ENCODE measurements at regions not wholly inside any gene's neighbourhood (a gene's known extent, or its start where the extent isn't known, plus 50 kb on each side); places are given as distances from the start of the nearest gene placed in this dataset.

DNA sequence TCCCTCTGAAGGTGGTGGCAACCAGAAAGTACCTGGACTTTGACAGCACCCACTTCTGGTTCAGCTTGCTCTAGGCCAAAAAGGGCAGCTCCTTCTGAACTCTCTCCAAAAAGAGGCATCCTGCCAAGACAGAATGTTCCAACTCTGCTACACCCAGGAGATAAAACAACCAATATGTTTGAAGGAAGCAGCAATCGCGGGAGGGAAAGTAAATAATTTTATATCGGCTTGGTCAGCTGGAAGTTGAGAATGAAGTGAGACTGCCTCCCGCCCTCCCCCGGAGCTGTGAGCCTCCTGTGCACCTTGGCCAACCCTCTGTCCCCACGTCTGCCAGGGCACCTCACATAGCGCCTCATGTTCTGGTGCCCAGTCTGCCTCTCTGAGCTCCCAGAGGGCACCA, 130.3 kb upstream of the ATP1A1 start:
- TF ChIP-seq, protein P1, sequence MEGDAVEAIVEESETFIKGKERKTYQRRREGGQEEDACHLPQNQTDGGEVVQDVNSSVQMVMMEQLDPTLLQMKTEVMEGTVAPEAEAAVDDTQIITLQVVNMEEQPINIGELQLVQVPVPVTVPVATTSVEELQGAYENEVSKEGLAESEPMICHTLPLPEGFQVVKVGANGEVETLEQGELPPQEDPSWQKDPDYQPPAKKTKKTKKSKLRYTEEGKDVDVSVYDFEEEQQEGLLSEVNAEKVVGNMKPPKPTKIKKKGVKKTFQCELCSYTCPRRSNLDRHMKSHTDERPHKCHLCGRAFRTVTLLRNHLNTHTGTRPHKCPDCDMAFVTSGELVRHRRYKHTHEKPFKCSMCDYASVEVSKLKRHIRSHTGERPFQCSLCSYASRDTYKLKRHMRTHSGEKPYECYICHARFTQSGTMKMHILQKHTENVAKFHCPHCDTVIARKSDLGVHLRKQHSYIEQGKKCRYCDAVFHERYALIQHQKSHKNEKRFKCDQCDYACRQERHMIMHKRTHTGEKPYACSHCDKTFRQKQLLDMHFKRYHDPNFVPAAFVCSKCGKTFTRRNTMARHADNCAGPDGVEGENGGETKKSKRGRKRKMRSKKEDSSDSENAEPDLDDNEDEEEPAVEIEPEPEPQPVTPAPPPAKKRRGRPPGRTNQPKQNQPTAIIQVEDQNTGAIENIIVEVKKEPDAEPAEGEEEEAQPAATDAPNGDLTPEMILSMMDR (IDR thresholded peaks at IDR 0.05; ENCODE audit: insufficient read depth, low read length, missing control alignments) = no peak
- DNase-seq (ENCODE audit: low read depth, low spot score) = no peak
- ChIA-PET POLR2A (no interaction called here), CTCF (interaction anchor here (1.0 kb wide), 1 partner anchor 242 kb away, joined by 3 read pairs; no protein-coding TSS in a partner anchor)
- H3K4me3 ChIP-seq (ENCODE audit: low read depth, low read length) = no peak overlapping the region

DNA sequence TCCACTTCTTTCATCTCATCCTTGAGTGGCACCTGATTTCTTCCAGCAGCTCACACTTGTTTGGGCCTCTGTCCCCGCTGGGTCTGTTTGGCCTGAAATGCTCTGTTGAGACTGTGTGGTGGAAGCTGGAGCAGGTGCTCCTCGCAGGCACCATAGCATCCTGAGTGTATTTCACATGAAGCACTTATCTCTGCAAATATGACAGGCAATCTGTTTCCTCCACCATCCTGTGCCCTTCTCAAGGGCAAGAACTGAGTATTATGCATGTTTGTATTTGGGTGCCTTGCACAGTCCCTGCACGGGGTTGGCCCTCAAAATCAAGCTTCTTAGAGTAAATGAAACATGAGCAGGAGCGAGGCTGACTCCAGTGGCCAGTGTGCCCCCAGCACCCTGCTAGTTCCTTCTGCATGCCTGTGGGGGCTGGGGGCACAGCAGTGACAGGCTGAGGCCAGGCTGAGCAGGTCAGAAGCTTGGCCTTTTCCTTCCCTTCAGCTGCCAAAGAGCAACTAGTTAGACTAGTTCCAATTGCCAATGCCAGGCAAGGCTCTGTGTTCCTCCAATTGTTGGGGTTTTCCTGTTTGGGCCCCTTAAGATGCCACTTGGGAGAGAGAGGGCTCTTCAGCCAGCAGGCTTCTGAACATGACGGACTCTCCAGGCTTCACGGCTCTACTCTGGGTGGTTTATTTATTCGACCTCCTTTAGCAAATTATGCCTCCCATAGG, 129.6 kb upstream of the ATP1A1 start:
- CTCF ChIA-PET = interaction anchor here (1.0 kb wide), 1 partner anchor 242 kb away, joined by 3 read pairs; no protein-coding TSS in a partner anchor
- TF ChIP-seq, protein P1 (IDR thresholded peaks at IDR 0.05; ENCODE audit: insufficient read depth, low read length, missing control alignments) = no peak
- DNase-seq (ENCODE audit: low read depth, low spot score) = no peak
- H3K4me3 ChIP-seq (ENCODE audit: low read depth, low read length) = no peak overlapping the region
- POLR2A ChIA-PET = no interaction called here

DNA sequence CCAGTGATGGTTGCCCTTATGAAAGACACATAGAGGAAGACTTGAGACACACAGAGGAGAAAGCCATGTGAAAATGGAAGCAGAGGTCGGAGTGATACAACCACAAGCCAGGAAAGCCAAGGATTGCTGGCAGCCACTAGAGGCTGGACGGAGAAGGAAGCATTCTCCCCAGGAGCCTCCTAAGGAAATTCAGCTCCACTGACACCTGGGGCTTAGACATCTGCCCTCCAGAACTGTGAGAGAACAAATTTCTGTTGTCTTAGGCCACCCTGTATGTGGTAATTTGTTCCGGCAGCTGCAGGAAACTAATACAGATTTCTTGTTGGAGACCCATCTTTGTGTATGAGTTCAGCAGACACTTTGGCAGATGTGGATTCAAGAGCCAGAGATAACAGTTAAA, 126.9 kb upstream of the ATP1A1 start:
- no peak overlapping the region for H3K4me3 ChIP-seq (ENCODE audit: low read depth, low read length)
- ChIA-PET CTCF (no interaction called here), POLR2A (no interaction called here)
- no peak for DNase-seq (ENCODE audit: low read depth, low spot score)
- TF ChIP-seq, protein P1 (IDR thresholded peaks at IDR 0.05; ENCODE audit: insufficient read depth, low read length, missing control alignments) = no peak

DNA sequence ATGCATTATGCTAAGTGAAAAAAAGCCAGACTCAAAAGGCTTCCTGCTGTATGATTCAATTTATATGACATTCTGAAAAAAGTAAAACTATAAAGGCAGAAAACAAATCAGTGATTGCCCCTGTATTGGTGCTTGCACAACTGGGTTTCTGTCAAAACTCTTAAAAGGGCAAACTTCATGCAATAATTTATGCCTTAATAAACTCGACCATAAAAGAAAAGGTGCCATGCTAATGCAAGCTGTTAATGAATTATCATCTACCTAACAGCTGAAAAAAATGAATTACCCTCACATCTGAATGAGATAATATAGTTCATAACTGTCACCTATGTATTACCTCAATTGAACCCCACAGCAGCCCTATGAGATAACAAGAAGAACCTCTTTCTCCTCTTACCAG, 120.8 kb upstream of the ATP1A1 start:
- POLR2A ChIA-PET = no interaction called here
- TF ChIP-seq, protein P1 (IDR thresholded peaks at IDR 0.05; ENCODE audit: insufficient read depth, low read length, missing control alignments) = no peak

DNA sequence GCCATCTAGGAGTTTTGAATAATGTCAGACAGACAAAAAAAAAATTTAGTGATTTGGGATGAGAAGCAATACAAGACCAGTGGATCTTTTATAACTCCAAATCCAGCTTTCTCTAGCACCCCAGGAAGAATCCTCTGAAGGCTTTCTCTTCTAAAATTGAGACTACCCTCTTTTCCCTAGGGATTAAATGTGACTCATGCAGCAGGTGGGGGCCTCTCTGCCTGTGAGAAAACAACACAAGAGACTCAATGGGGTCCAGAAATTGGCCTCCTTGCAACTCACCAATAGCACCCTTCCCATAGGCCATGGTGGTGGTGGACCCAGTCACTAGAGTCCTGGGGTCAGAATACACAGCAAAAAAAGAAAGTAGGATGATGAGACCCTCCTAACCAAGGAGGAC, 120.3 kb upstream of the ATP1A1 start:
- CTCF ChIA-PET = no interaction called here
- H3K4me3 ChIP-seq (ENCODE audit: low read depth, low read length) = no peak overlapping the region
- TF ChIP-seq, protein P1 (IDR thresholded peaks at IDR 0.05; ENCODE audit: insufficient read depth, low read length, missing control alignments) = no peak
- POLR2A ChIA-PET = no interaction called here
- DNase-seq (ENCODE audit: low read depth, low spot score) = no peak

More for the DNA sequence above, 120.8 kb upstream of the ATP1A1 start:
- CTCF ChIA-PET = no interaction called here
- no peak overlapping the region for H3K4me3 ChIP-seq (ENCODE audit: low read depth, low read length)
- DNase-seq (ENCODE audit: low read depth, low spot score) = no peak

DNA sequence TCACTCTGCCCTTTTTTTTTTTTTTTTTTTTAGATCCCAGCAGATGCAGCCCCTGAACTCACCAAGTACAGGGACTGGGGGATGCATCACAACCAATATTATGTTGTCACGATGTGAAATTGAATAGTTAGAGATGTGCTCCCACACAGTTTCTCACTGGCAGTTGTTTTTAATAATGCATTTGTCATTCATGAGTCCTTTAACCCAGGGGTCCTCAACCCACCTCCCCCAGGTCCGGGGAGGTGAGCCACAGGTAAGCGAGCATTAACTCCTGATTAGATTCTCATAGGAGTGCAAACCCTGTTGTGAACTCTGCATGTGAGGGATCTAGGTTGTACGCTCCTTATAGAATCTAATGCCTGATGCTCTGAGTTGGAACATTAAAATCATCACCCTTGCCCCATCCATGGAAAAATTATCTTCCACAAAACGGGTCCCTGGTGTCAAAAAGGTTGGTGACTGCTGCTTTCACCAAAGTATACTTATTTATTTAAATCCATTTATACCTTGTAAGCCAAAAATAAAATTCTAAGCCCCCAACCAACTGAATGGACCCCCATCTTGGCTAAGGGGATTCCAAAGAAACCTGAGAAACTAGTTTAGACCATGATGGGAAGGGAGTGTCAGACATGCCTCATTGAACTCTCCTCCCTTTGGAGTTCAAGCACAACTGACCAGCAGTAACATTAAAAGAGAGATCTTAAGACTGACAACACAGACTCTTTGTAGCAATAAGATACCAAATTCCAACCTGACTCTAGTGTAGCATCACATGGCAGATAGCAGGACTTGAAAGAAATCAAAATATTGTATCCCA, 119.3 kb upstream of the ATP1A1 start:
- DNase-seq (ENCODE audit: low read depth, low spot score) = no peak
- TF ChIP-seq, protein P1 (IDR thresholded peaks at IDR 0.05; ENCODE audit: insufficient read depth, low read length, missing control alignments) = no peak
- ChIA-PET CTCF (no interaction called here), POLR2A (no interaction called here)
- no peak overlapping the region for H3K4me3 ChIP-seq (ENCODE audit: low read depth, low read length)
